HG02870 (cell line): ENCODE measurements at regions not wholly inside any gene's neighbourhood (a gene's known extent, or its start where the extent isn't known, plus 50 kb on each side); places are given as distances from the start of the nearest gene placed in this dataset.
"Not testable (repeated sequence)": the region's sequence is repeated elsewhere in the genome, so short reads cannot be mapped to it uniquely, and the experiment has no call there.

Experiments used
- ATAC-seq: cut with Tn5 transposase; IDR thresholded peaks from one replicate; pipeline ENCODE4 v1.9.1; 2021; ENCODE audit warnings: mild to moderate bottlenecking, moderate library complexity; ENCODE audit not compliant: unreplicated experiment

- ATAC-seq: no peak
Measured at GRCh38 chr2:211205358-211205757, 649.0 kb downstream of the CPS1 start.

GRCh38 chr2:211205836-211206235, 649.4 kb downstream of the CPS1 start:
- no peak for ATAC-seq

- no peak for ATAC-seq
Measured at GRCh38 chr2:211216221-211216620, 659.8 kb downstream of the CPS1 start.

GRCh38 chr2:211219548-211219947, 663.1 kb downstream of the CPS1 start:
- not testable (repeated sequence) for ATAC-seq

GRCh38 chr2:211225784-211226183, 669.4 kb downstream of the CPS1 start:
- no peak for ATAC-seq

- no peak for ATAC-seq
Measured at GRCh38 chr2:211228559-211228958, 672.2 kb downstream of the CPS1 start.

GRCh38 chr2:211237586-211238275, 681.3 kb downstream of the CPS1 start:
- no peak for ATAC-seq

GRCh38 chr2:211241891-211242290, 685.5 kb downstream of the CPS1 start:
- ATAC-seq: no peak

- ATAC-seq: no peak
Measured at GRCh38 chr2:211247751-211248150, 691.4 kb downstream of the CPS1 start.

GRCh38 chr2:211248841-211249240, 692.4 kb downstream of the CPS1 start:
- ATAC-seq: no peak

- ATAC-seq: no peak
Measured at GRCh38 chr2:211251016-211251415, 694.6 kb downstream of the CPS1 start.

- ATAC-seq: no peak
Measured at GRCh38 chr2:211258646-211259335, 702.4 kb downstream of the CPS1 start.

GRCh38 chr2:211259831-211260476, 703.6 kb downstream of the CPS1 start:
- ATAC-seq: no peak

- no peak for ATAC-seq
Measured at GRCh38 chr2:211270257-211270656, 713.9 kb downstream of the CPS1 start.

GRCh38 chr2:211281430-211282073, 725.2 kb downstream of the CPS1 start:
- no peak for ATAC-seq

- no peak for ATAC-seq
Measured at GRCh38 chr2:211302676-211303075, 746.3 kb downstream of the CPS1 start.

GRCh38 chr2:211306929-211307328, 750.5 kb downstream of the CPS1 start:
- no peak for ATAC-seq
